ENCODE measurements at regions not wholly inside any gene's neighbourhood (a gene's known extent, or its start where the extent isn't known, plus 50 kb on each side); places are given as distances from the start of the nearest gene placed in this dataset.
"Not testable (repeated sequence)": the region's sequence is repeated elsewhere in the genome, so short reads cannot be mapped to it uniquely, and the experiment has no call there.

DNA sequence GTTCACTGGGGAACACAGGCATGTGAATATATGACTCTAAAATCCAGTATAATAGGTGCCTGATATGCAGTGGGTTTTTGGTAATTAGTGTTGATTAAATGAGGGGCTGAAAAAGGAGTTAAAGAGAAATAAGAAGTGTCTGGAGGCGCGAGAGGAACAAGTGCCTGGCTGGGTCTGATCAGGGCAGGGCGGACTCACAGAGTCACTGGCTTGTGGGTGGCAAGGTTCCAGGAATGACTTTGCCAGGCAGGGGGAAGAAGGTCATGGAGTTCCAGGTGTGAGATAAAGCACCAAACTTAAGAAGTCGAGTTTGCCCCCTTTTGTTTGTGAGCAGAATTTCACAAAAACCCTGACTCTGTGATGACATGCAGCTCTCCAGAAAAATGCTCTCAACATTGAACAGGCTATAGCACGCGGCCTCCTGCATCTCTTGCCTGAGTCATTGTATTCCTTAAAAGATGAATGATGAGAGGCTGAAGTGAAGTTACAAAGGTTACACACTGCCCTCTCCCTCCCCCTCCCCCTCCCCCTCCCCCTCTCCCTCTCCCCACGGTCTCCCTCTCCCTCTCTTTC, 63.0 kb upstream of the LMCD1 start:
- ATAC-seq (no peak), DNase-seq (ENCODE audit: low read depth, low spot score) (no peak)
- intact Hi-C loops (cut with micrococcal nuclease; ENCODE audit: unreplicated experiment) (no loop called here), in situ Hi-C loops (cut with HindIII; ENCODE audit: low pct_unique_long_range_greater_than_20kb, low sequenced_read_pairs) (no loop called here)
- no peaks in the 10 kb centered on the region for H3K36me3 ChIP-seq (ENCODE audit: control insufficient read depth, insufficient read depth, low read length)
- no peak overlapping the region for H3K4me3 ChIP-seq (ENCODE audit: low read depth in 2 of 2, low read length in 2 of 2)
- no peaks in the 10 kb centered on the region for H3K27me3 ChIP-seq (ENCODE audit: control insufficient read depth, insufficient read depth, low read length)
- no peak for TF ChIP-seq SIN3A (IDR thresholded peaks at IDR 0.05; ENCODE audit: borderline replicate concordance, insufficient read depth, low read depth, low read length)
- no peak for TF ChIP-seq CTCF (IDR thresholded peaks at IDR 0.05)
- no peak overlapping the region for H3K27ac ChIP-seq (ENCODE audit: low read length)
- no TSS peak for BruUV-seq (replicated peaks)
- H3K4me1 ChIP-seq (ENCODE audit: control insufficient read depth, insufficient read depth, low read length): peaks cover 13% of the 10 kb centered on the region
- no peaks in the 10 kb centered on the region for H3K9me3 ChIP-seq (ENCODE audit: control insufficient read depth, insufficient read depth, low read depth, low read length)
- POLR2A ChIA-PET: no interaction called here
- CTCF ChIA-PET: interaction anchor here (0.6 kb wide), 1 partner anchor 974 kb away, joined by 11 read pairs; no protein-coding TSS in a partner anchor

- BruUV-seq (replicated peaks); in situ Hi-C loops (cut with HindIII; ENCODE audit: low pct_unique_long_range_greater_than_20kb, low sequenced_read_pairs): not testable (repeated sequence)
Observed at GRCh38 chr3:8440142-8440541, 61.5 kb upstream of the LMCD1 start.

GRCh38 chr3:8441969-8442559, 59.6 kb upstream of the LMCD1 start:
- no peak overlapping the region for H3K4me3 ChIP-seq (ENCODE audit: low read depth in 2 of 2, low read length in 2 of 2)
- DNase-seq (ENCODE audit: low read depth, low spot score) (no peak), ATAC-seq (no peak)
- H3K27me3 ChIP-seq (ENCODE audit: control insufficient read depth, insufficient read depth, low read length): no peaks in the 10 kb centered on the region
- in situ Hi-C loops (cut with HindIII; ENCODE audit: low pct_unique_long_range_greater_than_20kb, low sequenced_read_pairs): no loop called here
- no peaks in the 10 kb centered on the region for H3K36me3 ChIP-seq (ENCODE audit: control insufficient read depth, insufficient read depth, low read length)
- intact Hi-C loops (cut with micrococcal nuclease; ENCODE audit: unreplicated experiment): loop anchor here (1.0 to 5.0 kb wide), 2 partner anchors 165 to 180 kb away; no protein-coding TSS in a partner anchor
- CTCF ChIA-PET: interaction anchor here (0.9 to 1.3 kb wide), 2 partner anchors 165 to 184 kb away, joined by 3 read pairs; no protein-coding TSS in a partner anchor
- peaks cover 36% of the 10 kb centered on the region for H3K4me1 ChIP-seq (ENCODE audit: control insufficient read depth, insufficient read depth, low read length)
- TF ChIP-seq SIN3A (IDR thresholded peaks at IDR 0.05; ENCODE audit: borderline replicate concordance, insufficient read depth, low read depth, low read length) (no peak), POLR2AphosphoS5 (IDR thresholded peaks at IDR 0.05; ENCODE audit: low read depth, low read length) (no peak), TCF7L2 (IDR thresholded peaks at IDR 0.05; ENCODE audit: low read depth, low read length) (no peak), CTCF (IDR thresholded peaks at IDR 0.05) (peak; percentile 76), REST (IDR thresholded peaks at IDR 0.05; ENCODE audit: insufficient read depth in 1 of 2, low read depth in 2 of 2, low read length in 1 of 2) (no peak)
- POLR2A ChIA-PET: no interaction called here
- H3K9me3 ChIP-seq (ENCODE audit: control insufficient read depth, insufficient read depth, low read depth, low read length): no peaks in the 10 kb centered on the region
- no TSS peak for BruUV-seq (replicated peaks)
- H3K27ac ChIP-seq (ENCODE audit: low read length): peak overlapping the region; percentile 93; the same call in 1 of the 2 replicates

More at GRCh38 chr3:8440142-8440541, 61.5 kb upstream of the LMCD1 start:
- DNase-seq (ENCODE audit: low read depth, low spot score); H3K4me3 ChIP-seq (ENCODE audit: low read depth in 2 of 2, low read length in 2 of 2); H3K27ac ChIP-seq (ENCODE audit: low read length); H3K36me3 ChIP-seq (ENCODE audit: control insufficient read depth, insufficient read depth, low read length); H3K27me3 ChIP-seq (ENCODE audit: control insufficient read depth, insufficient read depth, low read length); CTCF ChIA-PET; POLR2A ChIA-PET; H3K9me3 ChIP-seq (ENCODE audit: control insufficient read depth, insufficient read depth, low read depth, low read length); ATAC-seq: not testable (repeated sequence)
- intact Hi-C loops (cut with micrococcal nuclease; ENCODE audit: unreplicated experiment): loop anchor here (5.0 kb wide), 1 partner anchor 167 kb away; no protein-coding TSS in a partner anchor
- peaks cover 26% of the 10 kb centered on the region for H3K4me1 ChIP-seq (ENCODE audit: control insufficient read depth, insufficient read depth, low read length)
